Spleen (tissue), 11 donors: ENCODE measurements at regions not wholly inside any gene's neighbourhood (a gene's known extent, or its start where the extent isn't known, plus 50 kb on each side); places are given as distances from the start of the nearest gene placed in this dataset.

Experiments
- DNase-seq: peaks from one replicate; pipeline ENCODE4 v3.0.0-alpha.2; 2020
- H3K27ac ChIP-seq, 8 donors: fragments of 200-600 bp; sonication (generic) in 7 of 8; 1 replicate in 4 of 8; 2 replicates in 4 of 8; pipeline versions ENCODE4 v1.5.0 to v1.8.0; 2016 to 2021; ENCODE audit warnings: inconsistent platforms in 4 of 8, mild to moderate bottlenecking in 4 of 8, moderate library complexity in 1 of 8
- H3K27me3 ChIP-seq, 7 donors: fragments of 200-600 bp; sonication (generic) in 6 of 7; replicated peaks in 1 of 7; 1 replicate in 4 of 7; 2 replicates in 3 of 7; pipeline versions ENCODE4 v1.5.0 to v1.8.0; 2016 to 2021; ENCODE audit warnings: inconsistent platforms in 3 of 7, mild to moderate bottlenecking in 1 of 7
- H3K36me3 ChIP-seq, 6 donors: fragments of 200-600 bp; sonication (generic) in 5 of 6; 1 replicate in 4 of 6; 2 replicates in 2 of 6; pipeline versions ENCODE4 v1.5.0 to v1.8.0; 2016 to 2021; ENCODE audit warnings: inconsistent platforms in 2 of 6
- H3K4me1 ChIP-seq, 6 donors: fragments of 200-600 bp; sonication (generic) in 5 of 6; 1 replicate in 3 of 6; 2 replicates in 3 of 6; pipeline versions ENCODE4 v1.5.0 to v1.8.0; 2016 to 2021; ENCODE audit warnings: inconsistent platforms in 3 of 6
- H3K4me3 ChIP-seq, 8 donors: fragments of 200-600 bp; sonication (generic) in 7 of 8; 1 replicate in 4 of 8; 2 replicates in 4 of 8; pipeline versions ENCODE4 v1.5.0 to v1.8.0; 2016 to 2021; ENCODE audit warnings: inconsistent platforms in 4 of 8, mild to moderate bottlenecking in 4 of 8, moderate library complexity in 2 of 8
- H3K9me3 ChIP-seq, 8 donors: fragments of 200-600 bp; sonication (generic) in 7 of 8; 1 replicate in 4 of 8; 2 replicates in 4 of 8; pipeline versions ENCODE4 v1.5.0 to v1.8.0; 2016 to 2021; ENCODE audit warnings: inconsistent platforms in 4 of 8
- POLR2A ChIP-seq, 3 donors: fragments of 450-650 bp; IDR thresholded peaks; one replicate each; pipeline ENCODE4 v1.5.1; 2017; ENCODE audit warnings: antibody characterized with exemption in 3 of 3, mild to moderate bottlenecking in 1 of 3
- POLR2AphosphoS5 ChIP-seq, 3 donors: sonication (generic); formaldehyde crosslinking; IDR thresholded peaks; one replicate each; pipeline ENCODE4 v1.5.1; 2017; ENCODE audit warnings: antibody characterized with exemption in 3 of 3
- WGBS, 5 donors: extraction: QIAGEN DNeasy Blood & Tissue Kit in 3 of 5; methylation state at CpG; one replicate each; pipeline versions ENCODE4 v1.1.5 to v1.1.7; 2013 to 2018; 5-methylcytosine and 5-hydroxymethylcytosine counted together
- intact Hi-C: fragments of 100-400 bp; cut with DNase I; formaldehyde crosslinking; loops from one replicate; pipeline ENCODE4 v1.15.0; 2023; ENCODE audit warnings: low total_unique reads
- TF ChIP-seq, protein P1 (sequence below), 11 experiments: fragments of 200-600 bp in 7 of 11; fragments of 450-650 bp in 4 of 11; sonication (generic) in 4 of 11; IDR thresholded peaks in 8 of 11; conservative IDR thresholded peaks in 3 of 11; 1 replicate in 7 of 11; 2 replicates in 4 of 11; pipeline versions ENCODE4 v1.4.0 to v1.8.0; 2016 to 2021; ENCODE audit warnings: antibody characterized with exemption in 11 of 11, inconsistent platforms in 4 of 11, mild to moderate bottlenecking in 1 of 11
- donor health status: healthy with polysubstance abuse.
- donor health status: DM: no; HTN: no; CAD: no; lungs with moderate emphysema.
- donor health status: DM: no; HTN: no; CAD: no.
- donor health status: Bipolar disorder and iron deficiency.
- donor health status: healthy.
- donor health status: DM: no; HTN: no; CAD: no.
- donor health status: DM: yes; HTN: yes; CAD: no.

DNA sequence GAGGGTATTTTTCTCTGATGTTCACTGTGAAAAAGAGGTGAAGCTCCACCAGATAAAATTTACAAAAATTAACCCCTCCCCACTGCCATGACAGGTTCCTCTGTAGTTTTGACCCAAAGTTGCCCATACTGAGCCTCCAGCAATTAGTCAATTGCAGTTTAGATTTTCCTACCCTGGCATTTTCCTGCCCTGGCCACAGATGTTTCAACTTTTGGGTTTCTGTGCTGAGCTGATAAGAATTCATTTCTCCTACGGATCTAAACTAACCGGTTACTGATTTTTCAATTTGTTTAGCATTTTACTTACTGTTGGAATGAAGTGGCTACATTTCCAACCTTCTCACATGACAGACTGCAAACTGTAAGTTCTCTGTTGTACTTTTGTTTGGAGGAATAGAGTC is 1346.1 kb upstream of the EPHA6 start:
- TF ChIP-seq, protein P1, sequence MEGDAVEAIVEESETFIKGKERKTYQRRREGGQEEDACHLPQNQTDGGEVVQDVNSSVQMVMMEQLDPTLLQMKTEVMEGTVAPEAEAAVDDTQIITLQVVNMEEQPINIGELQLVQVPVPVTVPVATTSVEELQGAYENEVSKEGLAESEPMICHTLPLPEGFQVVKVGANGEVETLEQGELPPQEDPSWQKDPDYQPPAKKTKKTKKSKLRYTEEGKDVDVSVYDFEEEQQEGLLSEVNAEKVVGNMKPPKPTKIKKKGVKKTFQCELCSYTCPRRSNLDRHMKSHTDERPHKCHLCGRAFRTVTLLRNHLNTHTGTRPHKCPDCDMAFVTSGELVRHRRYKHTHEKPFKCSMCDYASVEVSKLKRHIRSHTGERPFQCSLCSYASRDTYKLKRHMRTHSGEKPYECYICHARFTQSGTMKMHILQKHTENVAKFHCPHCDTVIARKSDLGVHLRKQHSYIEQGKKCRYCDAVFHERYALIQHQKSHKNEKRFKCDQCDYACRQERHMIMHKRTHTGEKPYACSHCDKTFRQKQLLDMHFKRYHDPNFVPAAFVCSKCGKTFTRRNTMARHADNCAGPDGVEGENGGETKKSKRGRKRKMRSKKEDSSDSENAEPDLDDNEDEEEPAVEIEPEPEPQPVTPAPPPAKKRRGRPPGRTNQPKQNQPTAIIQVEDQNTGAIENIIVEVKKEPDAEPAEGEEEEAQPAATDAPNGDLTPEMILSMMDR (IDR thresholded peaks at IDR 0.05 in 8 of 11, conservative IDR thresholded peaks at IDR 0.05 in 3 of 11): no peak
- TF ChIP-seq POLR2AphosphoS5 (IDR thresholded peaks at IDR 0.05): no peak
- TF ChIP-seq POLR2A (IDR thresholded peaks at IDR 0.05): no peak
- H3K27me3 ChIP-seq: no peaks in the 10 kb centered on the region
- H3K36me3 ChIP-seq: no peaks in the 10 kb centered on the region
- H3K9me3 ChIP-seq: peaks cover 0 to 5% (median 0%) of the 10 kb centered on the region in 8 donors
- no peaks in the 10 kb centered on the region for H3K4me1 ChIP-seq
- no peak overlapping the region for H3K27ac ChIP-seq
- DNase-seq: no peak
- intact Hi-C loops: no loop called here
- H3K4me3 ChIP-seq: no peak overlapping the region
- 24 to 52% (median 32%) methylated on average over 2 of the region's 2 CpGs for WGBS, 5 donors

DNA sequence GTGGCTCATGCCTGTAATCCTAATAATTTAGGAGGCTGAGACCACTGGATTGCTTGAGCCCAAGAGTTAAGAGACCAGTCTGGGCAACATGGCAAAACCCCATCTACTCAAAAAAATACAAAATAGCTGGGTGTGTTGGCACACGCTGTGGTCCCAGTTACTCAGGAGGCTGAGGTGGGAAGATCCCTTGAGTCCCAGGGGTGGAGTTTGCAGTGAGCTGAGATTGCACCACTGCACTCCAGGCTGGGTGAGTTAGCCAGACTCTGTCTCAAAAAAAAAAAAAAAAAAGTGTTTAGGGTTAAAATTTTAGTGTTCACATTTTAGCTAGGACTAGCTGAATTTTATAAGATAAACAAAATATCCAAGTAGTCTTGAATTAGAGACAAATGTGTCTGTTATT is 1340.1 kb upstream of the EPHA6 start:
- H3K27ac ChIP-seq: no peak overlapping the region
- no peaks in the 10 kb centered on the region for H3K9me3 ChIP-seq
- H3K4me3 ChIP-seq: no peak overlapping the region
- no peaks in the 10 kb centered on the region for H3K36me3 ChIP-seq
- intact Hi-C loops: no loop called here
- TF ChIP-seq POLR2A (IDR thresholded peaks at IDR 0.05) (no peak), POLR2AphosphoS5 (IDR thresholded peaks at IDR 0.05) (no peak)
- TF ChIP-seq, protein P1 (IDR thresholded peaks at IDR 0.05 in 8 of 11, conservative IDR thresholded peaks at IDR 0.05 in 3 of 11): no peak
- no peaks in the 10 kb centered on the region for H3K4me1 ChIP-seq
- WGBS, 5 donors: 71 to 88% (median 82%) methylated on average over 1 of the region's 1 CpG
- no peaks in the 10 kb centered on the region for H3K27me3 ChIP-seq
- DNase-seq: no peak

DNA sequence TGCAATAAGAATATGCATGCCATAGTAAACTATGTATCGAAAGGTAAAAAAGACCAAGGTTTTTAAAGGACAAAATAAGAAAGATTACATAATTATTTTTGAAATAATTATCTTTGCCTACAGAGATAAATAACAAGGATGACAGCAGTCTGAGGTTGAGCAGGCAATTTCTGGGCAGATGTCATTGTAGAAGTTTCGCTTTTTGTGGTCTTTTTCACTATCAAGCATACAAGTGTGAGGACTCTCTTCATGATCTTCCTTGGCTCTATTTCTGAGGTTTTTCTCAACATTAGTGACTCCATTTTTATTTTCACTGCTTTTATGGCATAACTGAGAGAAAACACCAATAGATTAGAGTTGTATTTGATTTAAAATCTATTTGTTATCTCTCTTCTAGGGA is 1337.9 kb upstream of the EPHA6 start:
- 46 to 90% (median 82%) methylated on average over 2 of the region's 2 CpGs for WGBS, 5 donors
- intact Hi-C loops: no loop called here
- TF ChIP-seq POLR2A (IDR thresholded peaks at IDR 0.05) (no peak), POLR2AphosphoS5 (IDR thresholded peaks at IDR 0.05) (no peak)
- TF ChIP-seq, protein P1 (IDR thresholded peaks at IDR 0.05 in 8 of 11, conservative IDR thresholded peaks at IDR 0.05 in 3 of 11): no peak
- Histone ChIP-seq H3K4me1 (no peaks in the 10 kb centered on the region), H3K9me3 (no peaks in the 10 kb centered on the region), H3K4me3 (no peak overlapping the region), H3K27ac (no peak overlapping the region), H3K36me3 (no peaks in the 10 kb centered on the region), H3K27me3 (no peaks in the 10 kb centered on the region)
- DNase-seq: no peak

DNA sequence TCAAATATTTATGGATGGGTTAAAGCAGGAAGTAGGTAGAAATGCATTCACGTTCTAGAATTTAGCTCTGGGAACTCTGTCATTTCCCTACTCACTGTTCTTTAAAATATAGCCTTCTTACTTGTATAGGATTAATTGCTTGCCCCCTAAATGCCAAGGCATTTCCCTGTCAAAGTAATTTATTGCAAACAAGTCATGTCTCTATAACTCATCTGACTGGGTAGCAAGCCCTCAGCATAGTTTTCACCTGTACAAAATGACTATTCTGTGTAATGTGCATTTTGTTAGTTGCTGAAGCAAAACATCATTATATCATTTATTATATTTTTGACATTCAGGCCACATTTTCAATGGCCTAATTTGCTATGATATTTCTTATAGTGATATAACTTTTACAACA is 1308.2 kb upstream of the EPHA6 start:
- TF ChIP-seq POLR2A (IDR thresholded peaks at IDR 0.05) (no peak), POLR2AphosphoS5 (IDR thresholded peaks at IDR 0.05) (no peak)
- TF ChIP-seq, protein P1 (IDR thresholded peaks at IDR 0.05 in 8 of 11, conservative IDR thresholded peaks at IDR 0.05 in 3 of 11): no peak

More for the DNA sequence above, 1308.2 kb upstream of the EPHA6 start:
- Histone ChIP-seq H3K4me3 (no peak overlapping the region), H3K4me1 (no peaks in the 10 kb centered on the region), H3K27ac (no peak overlapping the region), H3K27me3 (no peaks in the 10 kb centered on the region), H3K9me3 (peaks cover 0 to 10% (median 0%) of the 10 kb centered on the region in 8 donors), H3K36me3 (no peaks in the 10 kb centered on the region)
- DNase-seq: no peak
- WGBS, 5 donors: 20 to 44% (median 30%) methylated on average over 1 of the region's 1 CpG
- intact Hi-C loops: no loop called here
